GM23338 (cell line): ENCODE measurements at regions not wholly inside any gene's neighbourhood (a gene's known extent, or its start where the extent isn't known, plus 50 kb on each side); places are given as distances from the start of the nearest gene placed in this dataset.

ENCODE experiments used
- CREB1 ChIP-seq: fragments of 250-450 bp; sonication (Bioruptor Pico); IDR thresholded peaks from 2 replicates; pipeline ENCODE4 v1.5.0; 2020; ENCODE audit warnings: low read depth, mild to moderate bottlenecking, moderate library complexity
- CTCF ChIP-seq, 2 experiments: fragments of 200-600 bp in 1 of 2; sonication (generic) in 1 of 2; conservative IDR thresholded peaks; 2 replicates each; pipeline versions ENCODE4 v1.5.1 to v1.6.1; 2016 to 2017; ENCODE audit warnings: antibody characterized with exemption in 2 of 2, low read depth in 2 of 2, mild to moderate bottlenecking in 2 of 2, moderate library complexity in 1 of 2
- ETS1 ChIP-seq: IDR thresholded peaks from 2 replicates; pipeline ENCODE4 v1.6.1; 2016; ENCODE audit warnings: antibody characterized with exemption
- EZH2 ChIP-seq: fragments of 200-600 bp; sonication (generic); IDR thresholded peaks from one replicate; pipeline ENCODE4 v1.8.0; 2017; ENCODE audit warnings: antibody characterized with exemption, mild to moderate bottlenecking, low read depth; ENCODE audit not compliant: unreplicated experiment
- EZH2phosphoT487 ChIP-seq: fragments of 200-600 bp; sonication (generic); IDR thresholded peaks from one replicate; pipeline ENCODE4 v1.8.1; 2018; ENCODE audit warnings: antibody characterized with exemption; ENCODE audit not compliant: unreplicated experiment
- JUNB ChIP-seq: IDR thresholded peaks from one replicate; pipeline ENCODE4 v1.6.1; 2016; ENCODE audit warnings: antibody characterized with exemption; ENCODE audit not compliant: unreplicated experiment
- NANOG ChIP-seq: IDR thresholded peaks from 2 replicates; pipeline ENCODE4 v1.6.1; 2016; ENCODE audit warnings: antibody characterized with exemption, borderline replicate concordance
- POLR2AphosphoS5 ChIP-seq: IDR thresholded peaks from 2 replicates; pipeline ENCODE4 v1.6.1; 2016; ENCODE audit warnings: antibody characterized with exemption, low read depth
- REST ChIP-seq: IDR thresholded peaks from one replicate; pipeline ENCODE4 v1.6.1; 2018; ENCODE audit warnings: antibody characterized with exemption; ENCODE audit not compliant: unreplicated experiment
- STAT1 ChIP-seq: IDR thresholded peaks from one replicate; pipeline ENCODE4 v1.6.1; 2016; ENCODE audit warnings: antibody characterized with exemption; ENCODE audit not compliant: unreplicated experiment
- ZNF331 ChIP-seq: fragments of 250-450 bp; sonication (Bioruptor Pico); IDR thresholded peaks from 2 replicates; pipeline ENCODE4 v1.5.0; 2020; ENCODE audit warnings: low read depth, mild to moderate bottlenecking, moderate library complexity
- ZNF462 ChIP-seq: fragments of 250-450 bp; sonication (Bioruptor Pico); IDR thresholded peaks from 2 replicates; pipeline ENCODE4 v1.5.0; 2020; ENCODE audit warnings: mild to moderate bottlenecking, moderate library complexity

GRCh38 chr12:46548605-46549071 is 176.1 kb upstream of the SLC38A2 start:
- no peak for TF ChIP-seq EZH2
- TF ChIP-seq CTCF (conservative IDR thresholded peaks at IDR 0.05; ENCODE audit: low read depth in 2 of 2) = no peak
- TF ChIP-seq JUNB = no peak
- TF ChIP-seq REST = no peak
- TF ChIP-seq STAT1 = no peak
- TF ChIP-seq POLR2AphosphoS5 = no peak
- no peak for TF ChIP-seq ZNF331 (CRISPR knock-in tag)
- TF ChIP-seq NANOG = no peak
- no peak for TF ChIP-seq EZH2phosphoT487
- TF ChIP-seq ETS1 = no peak
- no peak for TF ChIP-seq CREB1 (CRISPR knock-in tag)
- TF ChIP-seq ZNF462 (CRISPR knock-in tag) = no peak
